ENCODE measurements at regions not wholly inside any gene's neighbourhood (a gene's known extent, or its start where the extent isn't known, plus 50 kb on each side); places are given as distances from the start of the nearest gene placed in this dataset.

DNA sequence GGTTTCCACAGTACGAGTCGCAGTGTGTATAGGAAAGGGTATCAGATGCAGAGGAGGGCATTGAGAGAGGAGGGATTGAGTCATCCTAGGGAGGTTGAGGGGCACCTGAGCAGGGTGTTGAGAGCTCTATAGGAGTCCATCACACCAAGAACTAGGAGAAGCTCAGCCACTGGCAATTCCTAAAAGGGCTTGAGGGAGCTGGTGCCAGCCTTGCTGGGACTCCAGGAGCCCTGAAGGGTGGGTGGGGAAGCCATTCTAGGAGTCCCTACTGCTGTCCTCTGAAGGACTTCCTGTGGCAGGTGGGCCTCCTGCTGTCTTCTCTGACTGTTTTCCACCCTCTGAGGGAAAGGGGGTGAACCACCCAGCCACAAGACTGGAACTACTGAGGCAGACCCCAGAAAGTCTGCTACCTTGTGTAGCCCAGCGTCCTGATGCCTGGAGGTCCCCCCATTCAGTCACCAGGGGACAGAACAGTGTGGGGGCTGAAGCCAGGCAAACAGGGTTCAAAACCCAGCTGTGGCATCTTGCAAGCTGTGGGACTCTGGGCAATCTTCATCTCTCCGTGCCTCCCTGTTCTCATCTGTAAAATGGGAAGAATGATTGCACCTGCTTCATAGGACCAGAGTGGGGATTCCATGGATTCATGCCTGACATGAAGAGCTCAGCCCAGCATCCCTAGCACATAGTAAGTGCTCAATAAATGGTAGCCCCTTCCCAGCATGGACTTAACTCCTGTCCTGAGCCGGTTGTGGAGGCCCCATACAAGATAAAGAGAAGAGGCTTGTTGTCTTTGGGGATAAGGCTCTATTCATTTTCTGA lies 149.5 kb downstream of the C9orf50 start:
- DNase-seq: no peak

DNA sequence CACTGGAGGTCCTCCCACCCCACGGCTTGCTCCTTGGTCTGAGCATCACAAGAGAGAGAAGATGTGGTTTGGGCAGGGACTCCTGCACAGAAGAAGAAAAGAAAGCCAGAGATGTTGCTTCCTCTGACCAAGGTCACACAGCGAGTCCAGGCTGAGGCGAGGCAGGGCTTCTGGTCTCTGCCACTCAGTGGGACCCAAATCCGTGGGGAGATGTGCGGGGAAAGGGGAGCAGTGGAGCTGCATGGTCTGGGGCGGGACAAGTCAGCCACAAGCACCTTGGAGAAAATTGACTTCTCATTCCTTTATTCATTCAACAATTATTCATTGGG lies 150.9 kb downstream of the C9orf50 start:
- no peak for DNase-seq

- no peak for DNase-seq
Measured at GRCh38 chr9:129469188-129469987, 151.5 kb downstream of the C9orf50 start.

- DNase-seq: no peak
Measured at GRCh38 chr9:129467739-129468666, 152.9 kb downstream of the C9orf50 start.

DNA sequence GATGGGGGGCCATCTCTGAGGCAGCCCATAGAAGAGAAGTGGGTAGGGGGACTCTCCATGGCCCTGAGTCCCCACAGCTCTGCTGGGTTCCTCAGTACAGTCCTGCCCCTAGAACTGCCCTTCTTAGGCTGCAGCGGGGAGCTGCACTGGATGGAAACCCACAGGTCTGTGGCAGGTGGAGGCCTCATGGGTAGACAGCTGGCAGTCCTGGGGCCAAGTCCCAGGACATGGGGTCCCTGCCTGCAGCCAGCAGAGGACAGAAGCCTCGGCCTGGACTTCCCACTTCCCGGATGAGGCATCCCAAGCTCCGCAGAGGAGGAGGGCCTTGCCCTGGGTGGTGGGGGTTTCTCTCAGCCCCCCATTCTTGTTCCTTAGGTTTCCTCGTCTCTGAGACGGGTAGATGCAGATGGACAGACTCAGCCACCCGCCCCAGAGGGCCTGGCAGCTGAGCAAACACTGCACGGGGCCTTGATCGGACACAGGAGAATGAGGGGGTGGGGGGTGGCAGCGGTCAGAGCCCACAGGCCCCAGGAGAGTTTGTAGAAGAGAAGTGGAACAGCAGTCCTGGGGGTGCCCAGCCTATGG lies 153.8 kb downstream of the C9orf50 start:
- DNase-seq: no peak

DNA sequence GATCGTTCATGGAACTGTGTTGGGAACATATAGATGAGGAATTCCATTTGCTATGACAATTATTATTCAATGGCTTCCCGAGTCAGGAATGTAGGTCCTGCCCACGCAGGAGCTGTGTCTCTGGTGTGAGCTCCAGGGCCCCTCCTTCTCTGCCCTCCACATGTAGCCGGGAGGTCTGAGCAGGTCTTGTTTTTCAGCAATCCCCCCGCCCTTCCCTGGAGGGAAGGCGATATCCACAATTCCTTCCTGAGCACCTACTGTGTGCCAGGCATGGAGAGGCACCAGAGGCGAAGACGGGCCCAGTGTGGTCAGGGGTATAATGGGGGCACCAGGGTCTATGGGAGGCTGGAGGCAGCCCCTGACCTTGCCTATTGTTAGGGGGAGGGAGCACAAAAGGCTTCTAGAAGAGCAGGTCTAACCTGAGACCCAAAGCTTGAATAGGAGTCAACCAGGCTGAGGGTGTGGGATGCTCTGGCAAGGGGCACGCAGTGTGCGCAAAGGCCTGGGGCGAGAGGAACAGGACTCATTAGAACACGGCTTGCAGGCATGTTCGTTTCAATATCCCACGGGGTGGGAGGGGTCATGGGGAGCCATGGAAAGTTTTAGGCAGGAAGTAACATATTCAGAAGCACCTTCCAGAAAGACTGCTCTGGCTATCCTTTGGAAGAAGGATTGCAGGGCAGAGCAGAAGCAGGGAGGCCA lies 154.9 kb downstream of the C9orf50 start:
- DNase-seq: no peak

DNA sequence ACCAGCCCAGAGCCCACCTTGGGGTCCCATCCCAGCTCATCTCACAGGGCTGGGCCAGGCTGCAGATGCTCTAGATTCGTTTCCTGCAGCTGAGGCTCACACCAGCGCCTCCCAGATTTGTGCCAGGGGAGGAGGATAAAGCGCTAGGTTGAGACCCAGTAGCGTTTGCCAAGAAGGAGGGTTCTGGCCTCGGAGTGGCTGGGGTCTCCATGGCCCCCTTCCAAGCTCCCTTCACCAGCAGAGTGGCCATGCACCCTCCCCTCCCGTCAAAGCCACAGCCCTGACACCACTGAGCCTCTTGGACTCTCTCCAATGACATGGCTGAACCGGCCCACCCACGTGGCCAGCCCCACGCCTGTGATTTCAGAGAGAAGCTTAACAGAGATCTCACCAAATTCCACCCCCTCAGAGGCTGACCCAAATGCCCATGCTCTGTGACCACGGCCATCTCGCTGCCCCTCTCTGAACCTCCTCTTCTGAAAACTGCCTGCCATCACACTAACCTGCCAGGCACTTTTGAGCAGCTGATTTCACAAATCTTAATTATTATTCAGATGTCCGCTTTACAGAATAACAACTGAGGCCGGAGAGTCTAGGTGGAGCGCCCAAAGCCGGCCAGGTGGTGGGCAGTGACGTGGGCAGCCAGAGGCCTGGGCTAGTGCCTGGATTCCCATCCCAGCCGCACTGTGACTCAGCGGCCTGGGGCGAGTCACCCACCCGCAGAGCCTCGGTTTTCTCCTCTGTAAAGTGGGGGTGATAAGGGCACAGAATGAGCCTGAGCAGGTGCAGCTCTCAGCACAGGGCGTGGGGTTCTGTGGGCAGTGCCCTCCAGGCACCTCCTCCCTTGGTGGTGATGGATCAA lies 155.7 kb downstream of the C9orf50 start:
- DNase-seq: no peak

DNA sequence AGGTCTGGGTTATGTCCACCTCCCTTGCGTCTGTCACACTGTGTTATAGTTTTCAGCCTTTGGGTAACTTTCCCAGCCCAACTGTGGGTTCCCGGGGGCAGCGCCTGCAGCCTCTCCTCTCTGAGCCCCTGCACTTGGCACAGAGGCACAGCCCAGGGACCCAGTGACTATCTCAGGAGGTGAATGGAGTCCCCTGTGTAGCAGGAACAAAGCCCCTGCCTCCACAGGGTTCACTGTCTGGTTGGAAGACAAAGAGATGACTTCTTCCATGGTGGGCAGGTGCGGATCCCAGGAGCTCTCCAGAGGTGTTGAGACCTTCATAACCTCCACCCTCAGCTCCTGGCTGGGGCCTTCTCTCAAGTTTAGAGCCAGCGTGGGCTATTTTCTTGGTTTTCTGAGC lies 156.9 kb downstream of the C9orf50 start:
- no peak for DNase-seq

DNA sequence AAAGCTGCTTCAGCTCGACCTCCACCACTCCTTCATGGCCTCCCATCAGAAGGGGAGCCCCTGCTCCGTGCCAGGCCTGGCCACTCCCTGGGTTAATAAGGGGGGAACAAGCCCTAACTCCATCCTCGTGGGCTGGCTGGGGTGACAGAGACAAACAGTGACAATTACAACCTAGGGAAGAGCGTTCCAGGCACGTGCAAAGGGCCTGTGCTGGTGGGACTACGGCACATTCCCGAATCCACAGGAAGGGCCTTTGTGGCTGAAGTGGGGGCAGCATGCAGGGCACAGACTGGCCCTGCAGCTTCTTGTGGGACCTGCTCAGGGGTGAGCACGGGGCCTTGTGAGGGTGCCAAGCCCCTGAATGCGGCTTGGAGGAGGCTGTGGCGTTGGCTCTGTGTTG lies 157.4 kb downstream of the C9orf50 start:
- no peak for DNase-seq

- DNase-seq: no peak
Measured at GRCh38 chr9:129462360-129462759, 158.5 kb downstream of the C9orf50 start.

DNA sequence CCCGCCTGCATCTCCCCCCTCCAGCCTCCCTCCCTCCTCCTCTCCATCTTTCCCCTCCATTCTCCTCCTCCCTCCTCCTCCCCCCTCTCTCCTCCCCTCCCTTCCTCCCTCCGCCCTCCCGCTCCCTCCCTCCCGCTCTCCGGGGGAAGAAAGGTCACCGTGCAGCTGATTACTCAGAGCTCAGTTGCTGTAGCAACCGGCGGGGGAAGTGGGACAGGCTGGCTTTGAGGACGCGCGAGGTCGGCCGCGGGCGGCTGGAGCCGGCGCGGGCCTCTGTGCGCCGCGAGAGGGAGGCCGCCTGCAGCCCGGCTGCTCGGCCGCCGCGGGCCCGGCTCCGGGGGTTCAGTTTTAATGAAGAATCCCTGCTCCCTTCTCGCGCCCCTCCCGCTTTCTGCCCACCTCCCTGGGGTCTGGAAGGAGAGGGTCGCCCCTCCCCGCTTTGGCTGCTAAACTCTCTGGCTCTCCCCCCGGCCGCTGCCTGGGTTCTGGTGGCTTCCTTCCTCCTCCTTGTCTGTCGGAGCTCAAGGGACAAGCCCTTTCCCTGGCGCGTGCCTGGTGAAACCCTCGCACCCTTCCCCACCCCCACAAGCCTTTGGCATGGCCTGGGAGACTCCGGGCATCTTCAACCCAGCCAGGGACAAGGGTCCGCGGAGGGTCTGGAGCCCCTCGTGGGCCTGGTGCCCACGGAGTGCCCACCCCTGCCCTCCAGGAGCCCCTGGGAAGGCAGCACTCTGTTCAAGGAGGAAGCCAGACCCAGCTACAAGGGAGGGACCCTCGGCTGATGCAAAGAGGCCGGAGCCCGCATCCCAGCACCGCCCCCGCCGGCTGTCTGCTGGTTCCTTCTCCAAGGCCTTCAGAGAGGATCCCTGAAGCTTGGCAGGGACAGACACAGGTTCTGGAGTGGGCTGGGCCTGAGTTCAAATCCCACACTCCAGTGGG lies 160.3 kb downstream of the C9orf50 start:
- DNase-seq: peak; percentile 99

GRCh38 chr9:129459547-129460322 lies 161.2 kb downstream of the C9orf50 start:
- DNase-seq: no peak

DNA sequence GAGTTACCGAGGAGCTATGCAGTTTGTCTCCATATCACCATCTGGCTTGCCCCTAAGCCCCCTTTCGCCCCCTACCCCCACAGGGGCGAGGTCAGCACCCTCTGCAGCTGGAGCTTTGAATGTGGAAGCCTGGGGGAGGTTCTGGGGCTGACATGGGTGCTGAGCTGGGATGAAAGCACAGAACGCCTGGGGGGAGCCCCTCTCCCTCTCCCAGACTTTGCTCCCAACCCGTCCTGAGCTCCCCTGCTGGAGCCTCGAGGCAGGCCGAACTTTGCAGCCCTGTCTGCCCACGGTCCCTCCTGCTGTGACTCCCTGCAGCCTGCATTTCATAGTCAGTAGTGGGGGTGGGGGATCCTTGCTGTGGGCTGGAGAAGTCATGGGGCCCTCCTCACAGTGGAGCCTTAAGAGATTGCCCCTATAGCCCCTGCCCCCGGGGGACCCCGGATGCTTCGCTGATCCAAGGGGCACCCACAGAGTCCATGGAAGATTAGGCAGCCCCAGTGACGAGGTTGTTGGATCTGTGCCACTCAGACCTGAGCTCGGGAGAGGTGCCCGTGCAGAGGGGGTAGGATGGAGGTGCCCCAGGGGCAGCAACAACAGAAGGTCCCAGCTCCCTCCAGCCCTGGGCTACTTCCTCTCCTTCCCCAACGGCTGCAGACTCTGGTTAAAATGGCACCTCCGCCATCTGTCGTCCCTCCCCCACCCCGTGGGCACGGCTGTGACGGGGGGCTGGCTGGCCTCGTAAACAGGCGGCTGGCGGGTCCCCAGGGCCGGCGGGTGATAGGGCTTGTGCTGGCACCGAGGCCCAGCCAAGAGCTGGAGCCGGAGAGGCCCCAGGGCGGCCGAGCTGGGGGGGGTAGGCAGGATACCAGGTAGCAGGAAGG lies 162.0 kb downstream of the C9orf50 start:
- DNase-seq: peak; percentile 40

DNA sequence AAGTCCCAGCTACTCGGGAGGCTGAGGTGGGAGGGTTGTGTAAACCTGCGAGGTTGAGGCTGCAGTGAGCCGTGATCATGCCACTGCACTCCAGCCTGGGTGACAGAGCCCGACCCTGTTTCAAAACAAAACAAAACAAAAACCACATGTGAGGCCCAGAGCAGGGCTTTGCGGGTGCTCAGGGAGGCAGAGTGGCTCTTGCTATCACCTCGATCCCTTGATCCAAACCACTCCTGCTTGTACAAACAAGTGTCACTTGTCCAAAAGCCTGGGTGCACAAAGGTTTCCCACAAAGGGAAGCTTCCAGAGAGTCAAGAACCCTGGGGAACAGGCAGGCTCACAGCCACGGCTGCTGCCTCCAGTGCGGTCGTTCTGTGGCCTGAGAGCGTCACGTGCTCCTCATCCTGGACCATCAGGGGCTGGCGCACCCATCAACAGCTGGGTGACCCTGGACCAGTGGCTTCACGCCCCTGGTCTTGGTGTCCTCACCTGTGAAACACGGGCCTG lies 162.7 kb downstream of the C9orf50 start:
- no peak for DNase-seq

DNA sequence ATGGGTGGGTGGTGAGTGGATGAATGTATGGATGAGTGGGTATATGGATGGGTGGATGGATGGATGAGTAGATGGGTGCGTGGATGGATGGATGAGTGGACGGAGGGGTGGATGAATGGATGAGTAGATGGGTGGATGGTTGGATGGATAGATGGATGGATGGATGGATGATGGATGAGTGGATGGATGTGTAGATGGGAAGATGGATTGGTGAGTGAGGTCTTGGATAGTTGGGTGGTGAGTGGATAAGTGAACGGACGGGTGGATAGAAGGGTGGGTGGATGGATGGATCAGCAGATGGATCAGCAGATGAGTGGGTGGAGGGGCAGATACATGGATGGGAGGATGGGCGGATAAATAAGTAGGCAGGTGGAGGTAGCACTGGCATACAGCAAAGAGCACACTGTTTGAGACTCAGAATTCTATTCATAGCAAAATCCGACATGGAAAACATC lies 163.5 kb downstream of the C9orf50 start:
- DNase-seq: no peak

DNA sequence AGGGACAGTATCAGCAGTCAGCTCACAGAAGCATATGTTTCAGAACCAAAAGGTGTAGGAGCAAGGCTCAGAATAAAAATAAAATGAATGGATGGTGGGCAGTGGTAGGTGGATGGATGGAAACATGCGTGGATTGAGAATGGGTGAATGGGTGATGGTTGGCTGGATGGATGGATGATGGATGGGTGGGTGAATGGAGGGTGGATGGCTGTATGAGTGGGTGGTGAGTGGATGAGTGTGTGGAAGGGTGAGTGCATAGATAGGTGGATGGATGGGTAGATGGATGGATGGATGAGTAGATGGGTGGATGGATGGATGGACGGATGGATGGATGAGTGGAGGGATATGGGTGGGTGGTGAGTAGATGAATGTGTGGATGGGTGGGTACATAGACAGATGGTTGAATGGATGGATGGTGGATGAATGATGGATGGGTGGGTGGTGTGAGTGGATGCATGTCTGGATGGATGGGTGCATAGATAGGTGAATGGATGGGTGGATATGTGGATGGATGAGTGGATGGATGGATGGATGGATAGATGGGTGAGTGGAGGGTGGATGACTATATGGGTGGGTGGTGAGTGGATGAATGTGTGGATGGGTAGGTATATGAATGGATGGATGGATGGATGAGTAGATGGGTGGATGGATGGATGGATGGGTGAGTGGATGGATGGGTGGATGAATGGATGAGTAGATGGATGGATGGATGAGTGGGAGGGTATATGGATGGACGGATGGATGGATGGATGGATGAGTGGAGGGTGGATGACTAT lies 164.2 kb downstream of the C9orf50 start:
- DNase-seq: no peak

Measured in hindlimb muscle (tissue), 1 donor.